AML-193 (cell line): ENCODE measurements at regions not wholly inside any gene's neighbourhood (a gene's known extent, or its start where the extent isn't known, plus 50 kb on each side); places are given as distances from the start of the nearest gene placed in this dataset.

Experiments
- DNase-seq, 2 experiments: peaks; one replicate each; lab custom pipeline; 2025; lab: John Stamatoyannopoulos, UW

GRCh38 chr1:14442669-14443068, 155.8 kb upstream of the KAZN start:
- DNase-seq: no peak

GRCh38 chr1:14443164-14443787, 155.2 kb upstream of the KAZN start:
- no peak for DNase-seq

DNA sequence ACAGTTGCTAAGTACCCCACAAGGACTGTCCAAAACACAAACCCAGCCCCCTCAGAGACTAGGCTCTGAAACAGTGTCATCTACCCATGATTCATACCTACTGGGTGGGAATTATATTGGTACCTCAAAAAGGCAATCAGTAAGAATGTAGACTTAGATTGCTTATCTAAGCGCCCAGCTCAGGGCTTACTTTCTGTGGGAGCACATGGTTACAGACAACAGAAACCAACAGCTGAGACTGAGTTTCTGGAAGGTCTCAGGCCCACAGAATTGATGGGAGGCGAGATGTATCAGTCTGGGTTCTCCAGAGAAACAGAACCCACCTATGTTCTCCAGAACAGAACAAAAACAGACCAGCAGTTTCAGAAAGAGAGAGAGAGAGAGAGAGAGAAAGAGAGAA, 147.3 kb upstream of the KAZN start:
- no peak for DNase-seq

GRCh38 chr1:14452551-14452950, 145.9 kb upstream of the KAZN start:
- DNase-seq: no peak

DNA sequence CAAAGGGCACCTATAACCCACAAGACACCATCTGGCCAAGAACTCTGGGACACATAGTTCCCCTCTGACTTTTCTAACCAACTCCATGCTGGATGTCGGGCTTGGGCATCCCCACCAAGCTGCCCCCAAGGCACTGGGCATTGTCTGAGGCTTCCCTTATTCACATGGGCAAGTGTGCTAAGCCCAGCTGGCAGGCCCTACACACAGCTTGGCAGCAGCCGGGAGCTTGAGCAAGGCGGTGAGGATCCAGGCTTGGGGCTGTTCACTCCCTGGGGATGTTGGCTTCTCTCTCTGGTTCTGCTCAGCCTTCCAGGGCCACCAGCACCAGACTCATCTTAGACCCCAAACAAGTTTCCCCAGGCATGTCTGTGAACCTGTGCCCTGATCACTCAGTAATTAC, 138.3 kb upstream of the KAZN start:
- DNase-seq: no peak

- no peak for DNase-seq
Observed at GRCh38 chr1:14462851-14463250, 135.6 kb upstream of the KAZN start.

GRCh38 chr1:14466006-14466405, 132.5 kb upstream of the KAZN start:
- DNase-seq: no peak

GRCh38 chr1:14467112-14467511, 131.4 kb upstream of the KAZN start:
- DNase-seq: no peak

GRCh38 chr1:14468751-14469150, 129.7 kb upstream of the KAZN start:
- no peak for DNase-seq

- no peak for DNase-seq
Observed at GRCh38 chr1:14470802-14471201, 127.7 kb upstream of the KAZN start.

DNA sequence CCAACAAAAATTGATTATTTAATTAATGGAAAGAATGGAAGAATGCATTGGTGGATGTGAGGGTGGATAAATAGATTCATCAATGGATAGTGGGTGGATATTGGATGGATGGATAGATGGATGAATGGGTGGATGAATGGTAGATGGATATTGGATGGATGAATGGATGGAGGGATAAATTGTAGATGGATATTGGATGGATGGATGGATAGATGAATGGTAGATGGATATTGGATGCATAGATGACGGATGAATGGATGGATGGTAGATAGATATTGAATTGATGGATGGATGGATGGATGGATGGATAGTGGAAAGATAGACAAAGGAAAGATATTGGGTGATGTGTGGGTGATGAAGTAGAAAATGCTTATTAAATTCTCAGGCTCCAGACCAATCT, 123.6 kb upstream of the KAZN start:
- no peak for DNase-seq

- no peak for DNase-seq
Observed at GRCh38 chr1:14476170-14476955, 122.1 kb upstream of the KAZN start.

- DNase-seq: no peak
Observed at GRCh38 chr1:14478120-14478519, 120.4 kb upstream of the KAZN start.

GRCh38 chr1:14479865-14480264, 118.6 kb upstream of the KAZN start:
- no peak for DNase-seq

GRCh38 chr1:14482784-14483450, 115.6 kb upstream of the KAZN start:
- DNase-seq: no peak

DNA sequence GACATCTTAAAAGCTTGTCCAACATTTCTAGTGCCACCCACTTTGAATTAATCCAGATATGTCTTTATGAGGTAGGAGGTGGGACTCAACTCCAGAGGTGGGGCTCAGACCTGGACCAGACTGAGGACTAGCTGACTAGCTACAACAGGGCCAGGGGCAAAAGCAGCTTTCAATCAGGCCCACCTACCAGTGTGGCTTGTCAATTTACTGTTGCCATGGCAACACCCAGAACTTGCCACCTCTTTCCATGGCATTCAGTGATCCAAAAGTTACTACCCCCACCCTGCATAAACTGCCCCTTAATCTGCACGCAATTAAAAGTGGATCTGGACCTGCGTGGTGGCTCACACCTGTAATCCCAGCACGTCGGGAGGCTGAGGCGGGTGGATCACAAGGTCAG, 113.2 kb upstream of the KAZN start:
- no peak for DNase-seq

DNA sequence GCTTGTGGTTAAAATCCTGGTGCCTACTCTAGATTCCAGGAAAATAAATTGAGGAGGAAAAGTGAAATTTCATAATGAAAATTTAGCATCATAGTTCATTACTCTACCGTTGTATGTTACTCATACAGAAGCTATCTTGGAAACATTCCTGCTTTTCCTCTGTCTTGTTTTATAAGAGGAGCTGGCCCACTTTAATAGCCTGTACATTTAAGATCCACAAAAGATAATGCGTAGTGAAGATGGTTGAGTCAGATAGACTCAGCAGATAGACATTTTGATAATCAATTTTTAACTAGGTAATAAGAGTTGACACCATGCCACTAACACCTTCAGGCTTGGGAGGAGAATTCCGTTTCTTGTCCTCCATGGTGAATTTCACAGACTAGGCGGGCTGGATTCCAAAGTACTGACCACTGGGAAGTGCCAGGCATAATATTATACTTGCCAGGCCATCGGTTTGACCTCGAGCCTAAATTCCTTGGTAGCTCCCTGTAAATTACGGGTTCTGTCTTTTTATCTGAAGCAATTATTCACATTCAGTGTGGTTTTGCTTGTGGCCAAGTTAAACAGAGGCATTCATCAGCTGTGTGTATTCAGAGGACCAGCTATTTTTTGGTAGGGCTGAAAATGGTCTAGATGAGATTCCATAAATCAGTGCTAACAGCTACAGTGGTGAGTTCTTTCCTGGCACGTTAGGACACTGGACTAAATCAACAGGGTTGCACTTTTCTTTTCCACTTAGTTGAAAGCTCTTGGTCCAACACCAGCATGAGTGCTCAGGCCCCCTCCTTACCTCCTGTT, 111.9 kb upstream of the KAZN start:
- DNase-seq: no peak

- no peak for DNase-seq
Observed at GRCh38 chr1:14487671-14488070, 110.8 kb upstream of the KAZN start.

DNA sequence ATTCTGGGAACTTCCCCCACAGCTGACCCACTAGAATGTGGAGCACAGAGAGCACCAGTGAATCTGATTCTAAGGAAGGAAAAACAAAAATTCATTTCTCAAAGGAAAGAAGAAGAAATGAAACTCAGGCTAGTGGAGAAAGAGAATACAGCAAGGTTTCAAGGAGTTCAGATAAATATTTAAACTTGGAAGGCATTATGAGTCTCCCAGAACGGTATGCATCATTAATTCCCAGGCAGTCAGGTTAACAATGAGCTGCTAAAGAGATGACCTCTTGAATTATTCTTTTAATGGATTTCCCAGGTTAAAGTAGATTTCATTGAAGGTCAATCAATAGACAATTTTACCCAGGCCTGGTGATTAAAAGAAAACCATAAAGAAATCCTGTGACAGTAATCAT, 103.6 kb upstream of the KAZN start:
- no peak for DNase-seq

DNA sequence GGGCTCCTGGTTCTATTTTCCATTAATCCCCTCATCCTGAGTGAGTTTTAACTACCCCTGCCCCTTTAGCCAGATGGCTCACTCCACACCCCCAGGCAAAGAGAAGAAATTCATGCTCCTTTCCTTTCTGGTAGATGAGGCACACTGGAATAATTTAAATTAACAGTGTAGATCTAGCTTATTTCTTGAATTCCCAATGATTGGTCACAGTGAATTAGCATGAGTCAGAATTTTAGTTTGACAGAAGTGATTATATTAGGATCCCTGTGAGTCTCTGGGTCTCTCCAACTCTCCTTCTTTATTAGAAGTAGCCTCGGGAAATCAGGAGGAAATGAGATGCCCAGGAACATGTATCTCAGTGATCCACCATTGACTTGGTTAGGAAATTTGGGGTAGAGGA, 103.1 kb upstream of the KAZN start:
- DNase-seq: no peak

DNA sequence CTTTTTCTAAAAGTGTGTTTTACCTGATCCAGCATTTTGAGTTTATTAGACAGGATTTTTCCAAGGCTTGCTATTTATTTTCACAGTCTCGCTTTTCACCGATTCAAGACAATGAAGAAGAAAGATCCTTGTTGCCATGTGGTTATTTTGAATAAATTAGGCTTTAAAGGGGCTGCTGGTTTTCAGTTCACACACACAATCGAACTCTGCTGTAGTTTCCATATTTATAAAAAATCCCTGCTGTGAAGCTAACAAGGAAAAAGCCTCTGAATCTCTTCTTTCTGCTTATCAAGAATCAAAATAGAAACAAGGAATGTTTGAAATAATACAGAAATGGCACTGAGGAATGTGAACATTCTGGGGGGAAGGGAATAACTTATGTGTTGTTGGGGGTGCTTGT, 102.5 kb upstream of the KAZN start:
- DNase-seq: no peak

GRCh38 chr1:14498839-14499238, 99.6 kb upstream of the KAZN start:
- no peak for DNase-seq
